CD14-positive monocyte (primary cell): ENCODE measurements at regions not wholly inside any gene's neighbourhood (a gene's known extent, or its start where the extent isn't known, plus 50 kb on each side); places are given as distances from the start of the nearest gene placed in this dataset.
"Not testable (repeated sequence)": the region's sequence is repeated elsewhere in the genome, so short reads cannot be mapped to it uniquely, and the experiment has no call there.

ENCODE experiments used
- DNase-seq, 3 donors: peaks; one replicate each; pipeline ENCODE4 v3.0.0-alpha.2; 2011 to 2022
- H2AFZ ChIP-seq: 2 replicates; pipeline ENCODE4 v1.6.0; 2012; ENCODE audit warnings: mild to moderate bottlenecking, low read depth, low read length, inconsistent platforms; ENCODE audit not compliant: insufficient read depth, poor library complexity, severe bottlenecking
- H3K27ac ChIP-seq, 2 donors: 1 replicate in 1 of 2; 2 replicates in 1 of 2; pipeline ENCODE4 v1.5.1; 2012 to 2013; ENCODE audit warnings: low read length in 2 of 2, control low read depth in 1 of 2, inconsistent platforms in 1 of 2, low read depth in 1 of 2, mild to moderate bottlenecking in 1 of 2
- H3K27me3 ChIP-seq, 2 donors: one replicate each; pipeline versions ENCODE4 v1.6.0 to v1.6.1; 2011 to 2013; ENCODE audit warnings: low read length in 2 of 2; ENCODE audit not compliant: control insufficient read depth in 2 of 2, insufficient read depth in 2 of 2
- H3K36me3 ChIP-seq, 2 donors: replicated peaks in 1 of 2; 1 replicate in 1 of 2; 2 replicates in 1 of 2; pipeline versions ENCODE4 v1.5.1 to v1.6.1; 2012 to 2013; ENCODE audit warnings: low read length in 2 of 2, control low read depth in 1 of 2, inconsistent platforms in 1 of 2, mild to moderate bottlenecking in 1 of 2; ENCODE audit not compliant: insufficient read depth in 2 of 2, control insufficient read depth in 1 of 2
- H3K4me1 ChIP-seq, 2 donors: 1 replicate in 1 of 2; 2 replicates in 1 of 2; pipeline versions ENCODE4 v1.5.1 to v1.6.1; 2012 to 2013; ENCODE audit warnings: low read length in 2 of 2, control low read depth in 1 of 2, inconsistent platforms in 1 of 2, mild to moderate bottlenecking in 1 of 2, moderate library complexity in 1 of 2; ENCODE audit not compliant: insufficient read depth in 2 of 2, control insufficient read depth in 1 of 2
- H3K4me2 ChIP-seq: replicated peaks from 2 replicates; pipeline ENCODE3; 2012; ENCODE audit warnings: low read length, moderate library complexity, mild to moderate bottlenecking; ENCODE audit not compliant: poor library complexity, severe bottlenecking; ENCODE audit errors: extremely low read depth
- H3K4me3 ChIP-seq, 3 experiments: fragments of 200-600 bp in 1 of 3; sonication (generic) in 1 of 3; replicated peaks in 1 of 3; 1 replicate in 2 of 3; 2 replicates in 1 of 3; pipeline ENCODE4 v1.5.1; 2011 to 2013; ENCODE audit warnings: low read length in 3 of 3, mild to moderate bottlenecking in 3 of 3, control low read depth in 2 of 3, low read depth in 2 of 3, inconsistent platforms in 1 of 3, moderate library complexity in 1 of 3
- H3K79me2 ChIP-seq: 2 replicates; pipeline ENCODE4 v1.6.0; 2012; ENCODE audit warnings: mild to moderate bottlenecking, control low read depth, inconsistent platforms, low read length, moderate library complexity; ENCODE audit not compliant: insufficient read depth
- H3K9ac ChIP-seq: 2 replicates; pipeline ENCODE4 v1.6.0; 2017; ENCODE audit warnings: low read length, mild to moderate bottlenecking; ENCODE audit not compliant: insufficient read depth, poor library complexity, severe bottlenecking
- H3K9me3 ChIP-seq, 2 donors: replicated peaks in 1 of 2; 1 replicate in 1 of 2; 2 replicates in 1 of 2; pipeline versions ENCODE4 v1.5.1 to v1.6.1; 2012 to 2013; ENCODE audit warnings: low read length in 2 of 2, control low read depth in 1 of 2; ENCODE audit not compliant: control insufficient read depth in 1 of 2, insufficient read depth in 1 of 2
- H4K20me1 ChIP-seq: 2 replicates; pipeline ENCODE4 v1.6.0; 2012; ENCODE audit warnings: mild to moderate bottlenecking, low read length, control low read depth, moderate library complexity; ENCODE audit not compliant: insufficient read depth
- H3K27ac Mint-ChIP-seq, 7 donors: one replicate each; pipeline ENCODE4 v1.8.0; 2020; ENCODE audit warnings: mild to moderate bottlenecking in 7 of 7, mixed read lengths in 7 of 7, moderate library complexity in 6 of 7, inconsistent platforms in 2 of 7
- H3K27me3 Mint-ChIP-seq, 3 donors: one replicate each; pipeline ENCODE4 v1.8.0; 2021 to 2022; ENCODE audit warnings: low read depth in 3 of 3, mild to moderate bottlenecking in 3 of 3, mixed read lengths in 3 of 3, moderate library complexity in 3 of 3, inconsistent platforms in 1 of 3
- H3K36me3 Mint-ChIP-seq, 2 donors: one replicate each; pipeline ENCODE4 v1.8.0; 2020; ENCODE audit warnings: mixed read lengths in 2 of 2, inconsistent platforms in 1 of 2, mild to moderate bottlenecking in 1 of 2
- H3K4me1 Mint-ChIP-seq: one replicate; pipeline ENCODE4 v1.8.0; 2020; ENCODE audit warnings: mild to moderate bottlenecking, mixed read lengths
- H3K4me3 Mint-ChIP-seq, 2 donors: one replicate each; pipeline ENCODE4 v1.8.0; 2020; ENCODE audit warnings: mild to moderate bottlenecking in 2 of 2, mixed read lengths in 2 of 2, moderate library complexity in 1 of 2
- H3K9me3 Mint-ChIP-seq, 7 donors: one replicate each; pipeline ENCODE4 v1.8.0; 2020 to 2022; ENCODE audit warnings: mixed read lengths in 7 of 7, mild to moderate bottlenecking in 6 of 7, moderate library complexity in 6 of 7, inconsistent platforms in 2 of 7
- WGBS: methylation state at CpG from one replicate; pipeline ENCODE4 v1.1.5; 2013; ENCODE audit warnings: missing lambda C conversion rate; ENCODE audit not compliant: insufficient coverage; 5-methylcytosine and 5-hydroxymethylcytosine counted together
- intact Hi-C, 2 donors: fragments of 100-400 bp; cut with micrococcal nuclease; formaldehyde crosslinking; loops; one replicate each; pipeline versions ENCODE4 v1.15.0 to v1.15.1; 2023
- TF ChIP-seq, protein P1 (sequence below): fragments of 200-600 bp; IDR thresholded peaks from one replicate; pipeline ENCODE4 v1.8.0; 2022; ENCODE audit warnings: antibody characterized with exemption, mild to moderate bottlenecking

DNA sequence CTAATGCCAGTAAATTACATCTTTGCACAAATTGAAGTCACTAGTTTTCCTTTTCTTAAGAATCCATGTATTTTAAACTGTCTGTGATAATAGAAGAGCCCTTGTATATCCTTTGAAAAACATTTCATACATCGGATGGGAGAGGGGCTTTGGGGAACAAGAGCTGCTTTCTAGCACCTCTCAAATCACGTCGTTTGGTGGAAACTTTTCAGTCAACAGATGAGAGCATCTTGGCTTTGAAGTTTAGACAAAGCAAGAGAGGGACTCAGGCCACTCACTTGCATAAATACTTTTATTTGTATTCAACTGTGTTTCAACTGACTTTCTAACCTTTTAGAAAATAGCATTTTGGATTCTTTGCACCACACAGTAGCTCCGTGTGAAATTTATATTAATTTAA, 502.3 kb upstream of the IMPG1 start:
- intact Hi-C loops = no loop called here
- no peaks in the 10 kb centered on the region for H3K36me3 Mint-ChIP-seq
- TF ChIP-seq, protein P1, sequence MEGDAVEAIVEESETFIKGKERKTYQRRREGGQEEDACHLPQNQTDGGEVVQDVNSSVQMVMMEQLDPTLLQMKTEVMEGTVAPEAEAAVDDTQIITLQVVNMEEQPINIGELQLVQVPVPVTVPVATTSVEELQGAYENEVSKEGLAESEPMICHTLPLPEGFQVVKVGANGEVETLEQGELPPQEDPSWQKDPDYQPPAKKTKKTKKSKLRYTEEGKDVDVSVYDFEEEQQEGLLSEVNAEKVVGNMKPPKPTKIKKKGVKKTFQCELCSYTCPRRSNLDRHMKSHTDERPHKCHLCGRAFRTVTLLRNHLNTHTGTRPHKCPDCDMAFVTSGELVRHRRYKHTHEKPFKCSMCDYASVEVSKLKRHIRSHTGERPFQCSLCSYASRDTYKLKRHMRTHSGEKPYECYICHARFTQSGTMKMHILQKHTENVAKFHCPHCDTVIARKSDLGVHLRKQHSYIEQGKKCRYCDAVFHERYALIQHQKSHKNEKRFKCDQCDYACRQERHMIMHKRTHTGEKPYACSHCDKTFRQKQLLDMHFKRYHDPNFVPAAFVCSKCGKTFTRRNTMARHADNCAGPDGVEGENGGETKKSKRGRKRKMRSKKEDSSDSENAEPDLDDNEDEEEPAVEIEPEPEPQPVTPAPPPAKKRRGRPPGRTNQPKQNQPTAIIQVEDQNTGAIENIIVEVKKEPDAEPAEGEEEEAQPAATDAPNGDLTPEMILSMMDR = no peak
- no peak overlapping the region for H3K27ac Mint-ChIP-seq
- H3K4me2 ChIP-seq = no peak overlapping the region
- H3K9ac ChIP-seq = no peak overlapping the region
- no peak overlapping the region for H3K27ac ChIP-seq
- H3K79me2 ChIP-seq = no peaks in the 10 kb centered on the region
- WGBS = 21% methylated on average over 3 of the region's 4 CpGs
- H3K9me3 Mint-ChIP-seq = peaks cover 0 to 4% (median 1%) of the 10 kb centered on the region in 7 donors
- H3K36me3 ChIP-seq = no peaks in the 10 kb centered on the region
- no peaks in the 10 kb centered on the region for H3K27me3 Mint-ChIP-seq
- no peak for DNase-seq
- no peak overlapping the region for H3K4me3 ChIP-seq
- no peaks in the 10 kb centered on the region for H4K20me1 ChIP-seq
- H3K27me3 ChIP-seq = no peaks in the 10 kb centered on the region
- H3K4me1 ChIP-seq = no peaks in the 10 kb centered on the region
- no peaks in the 10 kb centered on the region for H3K9me3 ChIP-seq
- H3K4me3 Mint-ChIP-seq = no peak overlapping the region
- no peaks in the 10 kb centered on the region for H3K4me1 Mint-ChIP-seq
- H2AFZ ChIP-seq = no peak overlapping the region

DNA sequence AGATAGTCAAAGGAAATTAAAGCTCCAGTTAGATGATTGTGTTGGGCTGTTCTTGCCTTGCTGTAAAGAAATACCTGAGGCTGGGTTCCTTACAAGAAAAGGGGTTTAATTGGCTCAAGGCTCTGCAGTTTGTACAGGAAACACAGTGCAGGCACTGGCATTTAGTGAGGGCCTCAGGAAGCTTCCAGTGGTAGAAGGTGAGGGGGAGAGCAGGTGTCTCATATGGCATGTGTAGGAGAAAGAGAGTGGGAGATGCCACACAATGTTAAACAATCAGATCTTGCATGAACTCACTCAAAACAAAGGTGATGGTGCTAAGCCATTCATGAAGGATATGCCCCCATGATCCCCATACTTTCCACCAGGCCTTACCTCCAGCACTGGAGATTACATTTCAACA, 493.5 kb upstream of the IMPG1 start:
- Mint-ChIP-seq H3K9me3 (peaks cover 2 to 20% (median 6%) of the 10 kb centered on the region in 7 donors), H3K27ac (no peak overlapping the region), H3K36me3 (no peaks in the 10 kb centered on the region), H3K4me1 (no peaks in the 10 kb centered on the region), H3K27me3 (peaks cover 0 to 4% (median 0%) of the 10 kb centered on the region in 3 donors), H3K4me3 (no peak overlapping the region)
- Histone ChIP-seq H3K9me3 (peaks cover 10 to 21% of the 10 kb centered on the region in 2 donors), H3K9ac (no peak overlapping the region), H4K20me1 (no peaks in the 10 kb centered on the region), H3K4me3 (no peak overlapping the region), H3K79me2 (no peaks in the 10 kb centered on the region), H3K36me3 (no peaks in the 10 kb centered on the region), H2AFZ (no peak overlapping the region), H3K27me3 (no peaks in the 10 kb centered on the region), H3K4me2 (no peak overlapping the region), H3K27ac (no peak overlapping the region), H3K4me1 (no peaks in the 10 kb centered on the region)
- TF ChIP-seq, protein P1 = no peak
- DNase-seq = no peak
- intact Hi-C loops = no loop called here

- H3K27me3 ChIP-seq, H4K20me1 ChIP-seq, H3K4me1 Mint-ChIP-seq, H3K79me2 ChIP-seq, H3K36me3 ChIP-seq, H3K36me3 Mint-ChIP-seq, H3K4me1 ChIP-seq, H3K4me2 ChIP-seq, H3K27ac Mint-ChIP-seq, H3K9me3 Mint-ChIP-seq, H3K27me3 Mint-ChIP-seq, H2AFZ ChIP-seq, intact Hi-C loops, H3K27ac ChIP-seq, H3K9me3 ChIP-seq, H3K9ac ChIP-seq, H3K4me3 Mint-ChIP-seq, H3K4me3 ChIP-seq, DNase-seq: not testable (repeated sequence)
- 100% methylated on average over 2 of the region's 4 CpGs for WGBS
Observed at GRCh38 chr6:76562371-76562770, 489.9 kb upstream of the IMPG1 start.
